ENCODE measurements at regions not wholly inside any gene's neighbourhood (a gene's known extent, or its start where the extent isn't known, plus 50 kb on each side); places are given as distances from the start of the nearest gene placed in this dataset.

- TF ChIP-seq, protein P1, sequence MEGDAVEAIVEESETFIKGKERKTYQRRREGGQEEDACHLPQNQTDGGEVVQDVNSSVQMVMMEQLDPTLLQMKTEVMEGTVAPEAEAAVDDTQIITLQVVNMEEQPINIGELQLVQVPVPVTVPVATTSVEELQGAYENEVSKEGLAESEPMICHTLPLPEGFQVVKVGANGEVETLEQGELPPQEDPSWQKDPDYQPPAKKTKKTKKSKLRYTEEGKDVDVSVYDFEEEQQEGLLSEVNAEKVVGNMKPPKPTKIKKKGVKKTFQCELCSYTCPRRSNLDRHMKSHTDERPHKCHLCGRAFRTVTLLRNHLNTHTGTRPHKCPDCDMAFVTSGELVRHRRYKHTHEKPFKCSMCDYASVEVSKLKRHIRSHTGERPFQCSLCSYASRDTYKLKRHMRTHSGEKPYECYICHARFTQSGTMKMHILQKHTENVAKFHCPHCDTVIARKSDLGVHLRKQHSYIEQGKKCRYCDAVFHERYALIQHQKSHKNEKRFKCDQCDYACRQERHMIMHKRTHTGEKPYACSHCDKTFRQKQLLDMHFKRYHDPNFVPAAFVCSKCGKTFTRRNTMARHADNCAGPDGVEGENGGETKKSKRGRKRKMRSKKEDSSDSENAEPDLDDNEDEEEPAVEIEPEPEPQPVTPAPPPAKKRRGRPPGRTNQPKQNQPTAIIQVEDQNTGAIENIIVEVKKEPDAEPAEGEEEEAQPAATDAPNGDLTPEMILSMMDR (IDR thresholded peaks at IDR 0.05; ENCODE audit: extremely low read depth, missing control alignments): no peak
- no peak for DNase-seq (ENCODE audit: low spot score)
Measured at GRCh38 chr10:91335147-91335546, 75.0 kb upstream of the HECTD2 start.

- DNase-seq (ENCODE audit: low spot score): no peak
- TF ChIP-seq, protein P1 (IDR thresholded peaks at IDR 0.05; ENCODE audit: extremely low read depth, missing control alignments): no peak
Measured at GRCh38 chr10:91339729-91340128, 70.4 kb upstream of the HECTD2 start.

GRCh38 chr10:91340613-91341362 is 69.4 kb upstream of the HECTD2 start:
- TF ChIP-seq, protein P1 (IDR thresholded peaks at IDR 0.05; ENCODE audit: extremely low read depth, missing control alignments): no peak
- DNase-seq (ENCODE audit: low spot score): no peak

DNA sequence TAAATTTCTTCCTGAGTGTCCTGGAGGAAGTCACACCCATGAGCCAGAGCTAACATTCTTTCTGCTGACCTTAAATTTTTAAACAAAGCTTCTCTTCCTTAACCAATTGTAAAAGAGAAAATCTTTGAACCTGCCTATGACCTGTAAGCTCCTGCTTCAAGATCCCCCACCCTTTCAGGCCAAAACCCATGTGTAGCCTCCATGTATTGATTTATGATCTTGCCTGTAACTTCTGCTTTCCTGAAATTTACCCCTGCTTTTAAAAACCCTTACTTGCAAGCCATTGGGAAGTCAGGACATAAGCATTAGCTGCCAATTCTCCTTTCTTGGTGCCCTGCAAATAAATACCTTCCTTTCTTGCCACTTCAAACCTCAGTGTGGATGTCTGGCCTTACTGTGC is 68.5 kb upstream of the HECTD2 start:
- no peak for DNase-seq (ENCODE audit: low spot score)
- TF ChIP-seq, protein P1 (IDR thresholded peaks at IDR 0.05; ENCODE audit: extremely low read depth, missing control alignments): no peak

DNA sequence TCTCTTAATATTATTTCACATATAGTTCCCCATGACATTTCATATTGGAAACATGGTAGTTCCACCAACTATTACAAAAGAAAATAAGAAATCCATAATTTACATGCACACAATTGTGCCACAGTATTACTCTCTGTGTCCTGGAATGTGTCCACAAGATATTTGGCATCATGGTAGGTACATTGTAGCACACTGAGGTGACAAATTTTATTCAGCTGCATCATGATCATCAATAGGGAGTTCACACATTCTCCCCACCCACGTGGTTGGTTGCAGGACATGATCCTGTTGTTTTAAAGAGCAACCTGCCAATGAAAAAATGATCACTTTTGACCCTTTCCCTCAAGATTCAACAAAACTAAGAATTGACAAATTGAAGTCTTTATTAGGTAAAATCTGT is 67.1 kb upstream of the HECTD2 start:
- TF ChIP-seq, protein P1 (IDR thresholded peaks at IDR 0.05; ENCODE audit: extremely low read depth, missing control alignments): no peak
- no peak for DNase-seq (ENCODE audit: low spot score)

GRCh38 chr10:91344117-91344856 is 65.9 kb upstream of the HECTD2 start:
- TF ChIP-seq, protein P1 (IDR thresholded peaks at IDR 0.05; ENCODE audit: extremely low read depth, missing control alignments): no peak
- no peak for DNase-seq (ENCODE audit: low spot score)

GRCh38 chr10:91345716-91346115 is 64.4 kb upstream of the HECTD2 start:
- TF ChIP-seq, protein P1 (IDR thresholded peaks at IDR 0.05; ENCODE audit: extremely low read depth, missing control alignments): no peak

More at GRCh38 chr10:91345716-91346115, 64.4 kb upstream of the HECTD2 start:
- no peak for DNase-seq (ENCODE audit: low spot score)
